Neural cell (in vitro differentiated cells): ENCODE measurements at regions not wholly inside any gene's neighbourhood (a gene's known extent, or its start where the extent isn't known, plus 50 kb on each side); places are given as distances from the start of the nearest gene placed in this dataset.

Experiments
- CTCF ChIP-seq: fragments of 450-650 bp; IDR thresholded peaks from 2 replicates; pipeline ENCODE4 v1.5.1; 2014; ENCODE audit warnings: antibody characterized with exemption, mild to moderate bottlenecking, moderate library complexity; ENCODE audit not compliant: poor library complexity, severe bottlenecking
- EP300 ChIP-seq: fragments of 450-650 bp; conservative IDR thresholded peaks from 2 replicates; pipeline ENCODE4 v1.6.1; 2014; ENCODE audit warnings: antibody characterized with exemption, mild to moderate bottlenecking, moderate library complexity; ENCODE audit not compliant: poor library complexity, severe bottlenecking
- EZH2 ChIP-seq: fragments of 200-600, 300-800 bp; shearing (Covaris generic), sonication (generic); IDR thresholded peaks from 2 replicates; pipeline ENCODE4 v1.6.1; 2014; ENCODE audit warnings: antibody characterized with exemption, low read length, borderline replicate concordance, mild to moderate bottlenecking; ENCODE audit not compliant: insufficient read depth, poor library complexity, severe bottlenecking
- MXI1 ChIP-seq: fragments of 450-650 bp; conservative IDR thresholded peaks from 2 replicates; pipeline ENCODE4 v1.6.1; 2014; ENCODE audit warnings: antibody characterized with exemption, mild to moderate bottlenecking; ENCODE audit not compliant: poor library complexity, severe bottlenecking
- POLR2AphosphoS5 ChIP-seq: IDR thresholded peaks from 2 replicates; pipeline ENCODE4 v1.6.1; 2012
- RAD21 ChIP-seq: fragments of 450-650 bp; conservative IDR thresholded peaks from 2 replicates; pipeline ENCODE4 v1.6.1; 2014; ENCODE audit warnings: antibody characterized with exemption, mild to moderate bottlenecking, moderate library complexity
- REST ChIP-seq: IDR thresholded peaks from 2 replicates; pipeline ENCODE4 v1.6.1; 2012; ENCODE audit warnings: borderline replicate concordance
- SMC3 ChIP-seq: fragments of 450-650 bp; conservative IDR thresholded peaks from 2 replicates; pipeline ENCODE4 v1.6.1; 2014; ENCODE audit warnings: antibody characterized with exemption, mild to moderate bottlenecking, moderate library complexity; ENCODE audit not compliant: poor library complexity
- TAF1 ChIP-seq: IDR thresholded peaks from 2 replicates; pipeline ENCODE4 v1.6.1; 2012; ENCODE audit warnings: low read depth

GRCh38 chr11:27904358-27905055 is 203.4 kb downstream of the KIF18A start:
- TF ChIP-seq CTCF (no peak), POLR2AphosphoS5 (no peak), SMC3 (no peak), RAD21 (no peak), EZH2 (no peak), MXI1 (no peak), EP300 (no peak), REST (no peak), TAF1 (no peak)
